ENCODE measurements at regions not wholly inside any gene's neighbourhood (a gene's known extent, or its start where the extent isn't known, plus 50 kb on each side); places are given as distances from the start of the nearest gene placed in this dataset.

GRCh38 chr5:89036166-89036565 lies 153.2 kb upstream of the MEF2C start:
- TF ChIP-seq CTCF (IDR thresholded peaks at IDR 0.05) = no peak
- TF ChIP-seq EP300 (IDR thresholded peaks at IDR 0.05) = no peak
